ENCODE measurements at regions not wholly inside any gene's neighbourhood (a gene's known extent, or its start where the extent isn't known, plus 50 kb on each side); places are given as distances from the start of the nearest gene placed in this dataset.

DNA sequence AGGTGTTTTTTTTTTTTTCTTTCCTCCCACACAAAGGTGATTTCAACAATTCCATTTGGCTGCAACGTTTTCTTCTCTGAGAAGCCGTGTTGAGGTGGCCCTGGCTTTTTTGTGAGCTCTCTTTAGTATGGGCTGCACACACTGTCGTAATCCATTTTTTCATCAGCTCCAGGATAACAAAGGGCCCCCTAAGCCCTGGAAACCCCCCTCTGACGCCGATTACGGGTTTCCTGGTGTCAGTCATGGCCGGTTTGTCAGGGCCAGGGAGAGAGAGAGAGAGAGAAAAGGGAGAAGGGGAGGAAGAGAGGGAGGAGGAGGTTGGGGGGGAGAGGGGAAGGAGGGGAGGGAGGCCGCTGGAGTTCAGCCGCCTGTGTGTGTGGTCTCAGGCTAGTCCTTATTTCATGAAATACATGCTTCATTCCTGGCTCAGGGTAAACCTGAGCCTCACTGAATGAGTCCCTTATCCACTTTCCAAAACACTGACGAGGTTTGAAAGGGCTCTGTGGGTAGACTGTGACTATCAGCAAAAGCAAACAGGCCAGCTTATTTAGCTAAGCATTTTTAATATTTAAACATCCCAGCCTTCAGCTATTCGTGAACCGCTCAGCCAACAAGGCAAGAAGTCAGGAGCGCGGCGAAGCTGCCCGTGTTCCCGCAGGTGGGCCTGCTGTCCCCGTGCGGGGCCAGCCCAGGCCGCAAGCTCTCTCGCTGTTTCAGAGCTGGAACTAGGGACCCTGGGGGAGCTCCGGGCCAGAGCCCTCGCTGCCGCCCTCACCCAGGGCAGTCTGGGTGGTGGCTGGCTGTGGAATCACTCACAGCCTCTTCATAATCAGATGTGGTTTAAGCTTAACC, 172.8 kb downstream of the ERCC6L2 start:
- 34 to 47% methylated on average over 20 to 21 of the region's 24 CpGs for WGBS, 2 donors
- intact Hi-C loops (cut with DNase I): no loop called here
- peak overlapping the region; percentile 36 to 77 (median 56) for H3K27ac ChIP-seq
- no peaks in the 10 kb centered on the region for H3K9me3 ChIP-seq
- H3K36me3 ChIP-seq: no peaks in the 10 kb centered on the region
- peaks cover 0 to 15% (median 0%) of the 10 kb centered on the region in 4 donors for H3K27me3 ChIP-seq
- no peak for DNase-seq
- H3K4me3 ChIP-seq: no peak overlapping the region
- TF ChIP-seq POLR2A (IDR thresholded peaks at IDR 0.05): no peak
- TF ChIP-seq, protein P1, sequence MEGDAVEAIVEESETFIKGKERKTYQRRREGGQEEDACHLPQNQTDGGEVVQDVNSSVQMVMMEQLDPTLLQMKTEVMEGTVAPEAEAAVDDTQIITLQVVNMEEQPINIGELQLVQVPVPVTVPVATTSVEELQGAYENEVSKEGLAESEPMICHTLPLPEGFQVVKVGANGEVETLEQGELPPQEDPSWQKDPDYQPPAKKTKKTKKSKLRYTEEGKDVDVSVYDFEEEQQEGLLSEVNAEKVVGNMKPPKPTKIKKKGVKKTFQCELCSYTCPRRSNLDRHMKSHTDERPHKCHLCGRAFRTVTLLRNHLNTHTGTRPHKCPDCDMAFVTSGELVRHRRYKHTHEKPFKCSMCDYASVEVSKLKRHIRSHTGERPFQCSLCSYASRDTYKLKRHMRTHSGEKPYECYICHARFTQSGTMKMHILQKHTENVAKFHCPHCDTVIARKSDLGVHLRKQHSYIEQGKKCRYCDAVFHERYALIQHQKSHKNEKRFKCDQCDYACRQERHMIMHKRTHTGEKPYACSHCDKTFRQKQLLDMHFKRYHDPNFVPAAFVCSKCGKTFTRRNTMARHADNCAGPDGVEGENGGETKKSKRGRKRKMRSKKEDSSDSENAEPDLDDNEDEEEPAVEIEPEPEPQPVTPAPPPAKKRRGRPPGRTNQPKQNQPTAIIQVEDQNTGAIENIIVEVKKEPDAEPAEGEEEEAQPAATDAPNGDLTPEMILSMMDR (IDR thresholded peaks at IDR 0.05): no peak
- peaks cover 0 to 25% (median 13%) of the 10 kb centered on the region in 3 donors for H3K4me1 ChIP-seq

DNA sequence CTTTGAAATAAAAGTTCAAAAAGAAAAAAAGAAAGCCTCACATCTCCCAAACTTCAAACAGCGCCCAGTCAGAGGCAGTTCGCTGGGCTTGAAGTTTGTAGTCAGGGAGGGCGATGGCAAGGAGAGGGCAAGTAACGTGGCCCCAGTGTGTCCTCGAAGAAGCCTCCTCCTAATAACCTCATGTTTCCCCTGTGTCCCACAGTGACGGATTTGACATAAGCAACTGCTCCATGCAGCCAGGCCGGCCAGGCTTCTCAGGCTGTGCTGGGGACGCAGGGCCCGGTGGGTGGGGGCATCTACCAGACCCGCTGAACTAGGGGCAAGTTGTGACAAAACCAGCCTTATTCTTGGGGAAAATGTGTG, 172.2 kb downstream of the ERCC6L2 start:
- no peak for DNase-seq
- 45 to 59% methylated on average over 8 to 10 of the region's 10 CpGs for WGBS, 2 donors

DNA sequence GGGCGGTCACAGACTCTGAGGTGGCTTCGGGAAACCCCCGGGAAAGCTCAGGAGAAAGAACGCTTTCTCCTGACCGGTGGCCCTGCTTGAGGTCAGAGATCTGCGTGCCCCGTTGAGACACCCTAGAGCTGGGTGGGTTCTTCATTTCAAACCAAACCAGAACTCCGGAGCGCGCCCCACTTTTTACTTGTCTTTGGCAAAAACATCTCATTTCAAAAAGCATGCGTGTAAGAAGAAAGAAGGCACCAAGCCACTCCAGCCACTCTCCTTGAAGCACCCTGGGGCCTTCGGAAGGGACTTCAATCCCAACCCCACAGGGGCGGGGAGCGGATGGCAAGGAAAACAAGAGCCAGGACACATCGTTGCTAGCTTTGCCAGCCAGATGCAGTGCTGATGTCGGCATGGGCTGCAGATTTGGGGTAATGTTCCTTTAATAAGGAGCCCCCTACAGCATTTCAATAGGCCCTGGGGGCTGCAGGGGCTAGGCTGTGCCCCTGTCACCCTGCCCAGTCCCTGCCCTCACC, 171.7 kb downstream of the ERCC6L2 start:
- 82 to 90% methylated on average over 9 to 14 of the region's 16 CpGs for WGBS, 2 donors
- intact Hi-C loops (cut with DNase I): no loop called here
- no peak for DNase-seq

More for the DNA sequence above, 172.2 kb downstream of the ERCC6L2 start:
- Histone ChIP-seq H3K4me1 (peaks cover 0 to 25% (median 13%) of the 10 kb centered on the region in 3 donors), H3K27ac (peak overlapping the region in 2 of 4 donors; percentile 52 to 77), H3K36me3 (no peaks in the 10 kb centered on the region), H3K9me3 (no peaks in the 10 kb centered on the region), H3K4me3 (no peak overlapping the region), H3K27me3 (peaks cover 0 to 15% (median 0%) of the 10 kb centered on the region in 4 donors)
- TF ChIP-seq POLR2A (IDR thresholded peaks at IDR 0.05): no peak
- TF ChIP-seq, protein P1 (IDR thresholded peaks at IDR 0.05): no peak
- intact Hi-C loops (cut with DNase I): no loop called here

DNA sequence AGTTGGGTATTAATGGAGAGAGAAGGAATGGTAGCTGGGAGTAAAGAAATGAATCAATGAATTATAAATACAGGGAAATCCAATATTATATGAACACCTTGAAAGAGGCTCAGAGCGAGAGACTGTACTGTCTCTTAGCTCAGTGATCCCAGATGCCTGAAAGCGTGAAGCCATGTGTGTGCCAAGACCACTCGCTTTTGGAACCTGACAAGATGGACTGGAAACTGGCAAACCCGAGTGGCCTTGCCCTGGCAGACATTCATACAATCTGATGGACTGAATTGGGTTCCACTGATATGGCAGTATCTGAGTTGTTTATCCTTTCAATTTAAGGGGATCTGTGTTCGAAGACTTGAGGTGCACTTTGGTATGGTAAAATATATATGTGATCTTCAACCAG, 170.3 kb downstream of the ERCC6L2 start:
- no peak overlapping the region for H3K27ac ChIP-seq
- no peak overlapping the region for H3K4me3 ChIP-seq
- 84 to 88% methylated on average over 5 of the region's 5 CpGs for WGBS, 2 donors
- H3K4me1 ChIP-seq: peaks cover 0 to 33% (median 13%) of the 10 kb centered on the region in 3 donors
- H3K9me3 ChIP-seq: no peaks in the 10 kb centered on the region
- H3K36me3 ChIP-seq: no peaks in the 10 kb centered on the region
- H3K27me3 ChIP-seq: peaks cover 0 to 15% (median 0%) of the 10 kb centered on the region in 4 donors
- TF ChIP-seq, protein P1 (IDR thresholded peaks at IDR 0.05): no peak
- no peak for TF ChIP-seq POLR2A (IDR thresholded peaks at IDR 0.05)
- intact Hi-C loops (cut with DNase I): no loop called here
- DNase-seq: no peak

More for the DNA sequence above, 171.7 kb downstream of the ERCC6L2 start:
- Histone ChIP-seq H3K36me3 (no peaks in the 10 kb centered on the region), H3K4me3 (no peak overlapping the region), H3K27me3 (peaks cover 0 to 15% (median 0%) of the 10 kb centered on the region in 4 donors), H3K27ac (peak overlapping the region in 1 of 4 donors; percentile 77), H3K4me1 (peaks cover 0 to 25% (median 13%) of the 10 kb centered on the region in 3 donors), H3K9me3 (no peaks in the 10 kb centered on the region)
- TF ChIP-seq POLR2A (IDR thresholded peaks at IDR 0.05): no peak
- TF ChIP-seq, protein P1 (IDR thresholded peaks at IDR 0.05): no peak

DNA sequence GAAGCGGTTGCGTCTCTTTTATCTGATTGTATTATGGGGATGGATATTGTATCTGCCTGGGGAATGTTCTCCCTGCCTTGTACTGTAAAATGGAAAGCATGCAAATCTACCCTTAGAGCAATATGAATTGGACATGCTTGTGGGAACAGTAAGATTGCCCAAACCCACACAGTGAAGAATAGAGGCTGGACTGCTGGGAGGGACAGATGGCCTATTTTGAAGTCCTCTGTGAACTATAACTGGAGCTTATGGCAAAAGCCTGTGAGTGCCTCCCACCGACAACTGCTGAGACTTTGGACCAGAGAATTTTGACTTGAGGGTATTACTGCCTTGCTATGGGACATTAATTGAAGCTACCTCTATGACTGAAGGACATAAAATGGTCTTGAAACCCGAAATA, 168.9 kb downstream of the ERCC6L2 start:
- H3K36me3 ChIP-seq: no peaks in the 10 kb centered on the region
- intact Hi-C loops (cut with DNase I): no loop called here
- TF ChIP-seq POLR2A (IDR thresholded peaks at IDR 0.05): no peak
- TF ChIP-seq, protein P1 (IDR thresholded peaks at IDR 0.05): no peak
- H3K27ac ChIP-seq: no peak overlapping the region
- peaks cover 0 to 34% (median 13%) of the 10 kb centered on the region in 3 donors for H3K4me1 ChIP-seq
- no peak for DNase-seq
- no peaks in the 10 kb centered on the region for H3K9me3 ChIP-seq
- H3K4me3 ChIP-seq: no peak overlapping the region
- H3K27me3 ChIP-seq: peaks cover 0 to 14% (median 0%) of the 10 kb centered on the region in 4 donors
- WGBS, 2 donors: 92 to 93% methylated on average over 4 of the region's 4 CpGs

Measured in esophagus squamous epithelium (tissue), 5 donors.